Left colon (tissue), 2 donors: ENCODE measurements at regions not wholly inside any gene's neighbourhood (a gene's known extent, or its start where the extent isn't known, plus 50 kb on each side); places are given as distances from the start of the nearest gene placed in this dataset.
A peak's percentile ranks its signal among the peaks of the same experiment; 100 is the strongest.
"Not testable (repeated sequence)": the region's sequence is repeated elsewhere in the genome, so short reads cannot be mapped to it uniquely, and the experiment has no call there.

Experiments used
- ATAC-seq: fragments of 200-7000 bp; cut with Tn5 transposase; one replicate; pipeline ENCODE4 v1.9.1; 2020; ENCODE audit warnings: mild to moderate bottlenecking, moderate library complexity
- DNase-seq, 2 donors: peaks; one replicate each; pipeline ENCODE4 v3.0.0-alpha.2; 2020
- intact Hi-C, 2 donors: fragments of 100-400 bp; cut with DNase I in 1 of 2; cut with micrococcal nuclease in 1 of 2; formaldehyde crosslinking; loops; one replicate each; pipeline versions ENCODE4 v1.11.2 to v1.14.0; 2022; cut with DNase I, micrococcal nuclease
- donor health status: DM: no; HTN: no; CAD: no.
- donor health status: DM: yes; HTN: yes; CAD: no.

- ATAC-seq, intact Hi-C loops: not testable (repeated sequence)
- DNase-seq = peak in 1 of 2 donors; percentile 4
These were observed 57.8 kb upstream of the NBPF8 start for GRCh38 chr1:120357046-120357445.

DNA sequence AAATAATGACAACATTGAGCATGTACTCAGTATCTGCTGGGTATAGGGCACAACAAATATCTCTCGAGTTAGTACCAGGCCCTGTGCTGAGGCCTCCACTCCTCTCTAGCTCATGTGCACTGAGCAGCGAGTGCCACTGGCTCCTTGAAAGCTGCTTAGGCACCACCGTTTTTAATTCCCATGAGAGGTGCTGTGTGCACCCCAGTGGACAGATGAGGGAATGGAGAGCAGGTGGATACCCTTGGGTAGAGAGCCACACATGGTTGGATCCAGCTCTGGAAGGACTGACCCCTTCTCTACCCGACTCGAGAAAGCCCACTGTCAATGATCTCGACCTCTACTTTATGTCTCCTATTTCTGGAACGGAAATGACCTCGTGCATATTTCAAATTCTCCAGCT lies 58.7 kb upstream of the NBPF8 start:
- peak; percentile 15 to 22 for DNase-seq
- ATAC-seq, intact Hi-C loops: not testable (repeated sequence)

DNA sequence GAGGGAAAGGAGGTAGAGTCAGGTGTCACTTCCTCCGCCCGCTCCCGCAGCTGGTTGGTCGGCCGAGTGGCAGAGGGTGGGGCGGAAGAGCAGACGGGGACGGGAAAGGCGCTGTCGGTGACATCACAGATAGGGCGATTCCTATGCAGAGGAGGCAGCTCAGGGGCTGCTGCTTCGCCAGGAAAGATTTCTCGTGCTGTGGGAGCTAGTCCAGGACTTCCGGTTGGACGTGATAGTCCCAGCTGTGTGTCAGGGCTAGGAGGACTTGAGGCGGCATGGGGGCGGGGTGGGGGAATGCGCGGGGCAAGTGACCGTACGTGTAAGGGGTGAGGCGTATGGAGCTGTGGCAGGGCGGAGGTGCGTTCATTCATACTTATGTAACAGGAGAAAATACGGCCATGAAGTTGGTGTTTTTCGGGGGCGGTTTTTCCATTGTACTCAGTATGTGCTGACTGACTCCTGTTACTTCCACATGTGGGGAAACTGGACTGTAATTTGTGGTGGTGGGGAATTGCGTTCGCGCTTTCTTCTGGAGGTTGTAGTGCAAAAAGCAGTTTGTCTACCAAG lies 60.1 kb upstream of the NBPF8 start:
- intact Hi-C loops = not testable (repeated sequence)
- DNase-seq (peak; percentile 25 to 41), ATAC-seq (peak; percentile 43)

DNA sequence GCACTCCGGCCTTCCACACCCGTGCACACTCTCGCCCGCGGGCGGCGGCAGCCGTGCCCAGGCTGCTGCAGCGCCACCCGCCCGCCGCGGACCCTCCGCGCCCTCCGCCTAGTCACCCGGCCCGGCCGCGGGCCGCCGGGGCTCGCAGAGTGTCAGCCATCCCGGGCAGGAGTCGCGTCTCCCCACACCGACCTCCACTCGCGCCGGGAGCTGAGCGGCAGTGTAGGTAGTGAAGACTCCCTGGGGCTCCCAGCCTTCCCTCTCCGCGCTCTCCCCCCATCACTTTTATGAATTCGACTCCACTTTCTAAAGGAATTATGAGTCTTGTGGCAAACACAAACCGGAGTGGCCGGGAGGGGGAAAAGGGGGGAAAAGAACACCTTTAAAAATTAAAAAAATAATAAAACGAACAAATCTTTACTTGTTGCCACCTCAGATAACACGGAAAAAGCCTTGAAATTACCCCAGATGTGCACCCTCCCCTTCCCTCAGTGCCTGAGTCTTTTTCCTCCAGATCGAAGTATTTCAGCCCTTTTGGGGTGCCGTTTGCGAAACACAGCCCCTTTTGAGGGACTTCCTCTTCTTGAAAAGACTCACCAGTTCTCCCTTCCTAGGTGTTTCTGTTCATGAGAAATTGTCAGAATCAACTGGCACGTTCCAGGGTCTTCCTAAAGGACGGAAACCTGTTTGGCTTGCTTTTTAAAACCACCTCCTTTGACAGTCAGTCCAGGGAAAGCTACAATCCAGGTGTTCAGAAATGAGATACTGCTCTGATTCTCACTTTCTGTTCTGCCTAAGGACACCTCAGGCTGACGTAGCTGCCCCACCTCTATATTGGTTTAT lies 72.4 kb upstream of the NBPF8 start:
- ATAC-seq, intact Hi-C loops: not testable (repeated sequence)
- peak; percentile 20 to 22 for DNase-seq

DNA sequence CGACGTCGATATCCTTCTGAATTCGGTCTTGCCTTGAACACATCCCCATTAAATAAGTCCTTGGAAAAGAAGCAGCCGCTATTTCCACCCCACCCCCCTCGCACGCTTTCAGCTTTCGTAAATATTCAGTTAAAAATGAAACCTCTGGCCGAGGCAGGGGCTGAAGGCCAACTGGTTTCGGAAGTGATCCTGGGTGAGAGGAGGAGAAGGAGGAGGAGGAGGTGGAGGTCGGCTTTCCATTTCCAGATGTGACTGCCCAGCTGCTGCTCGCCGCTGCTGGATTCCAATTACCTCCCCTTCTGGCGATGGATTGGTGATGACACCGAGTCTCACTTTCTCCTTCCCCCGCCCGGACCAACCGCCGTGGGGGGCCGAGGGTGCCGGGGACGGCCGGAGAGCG lies 73.1 kb upstream of the NBPF8 start:
- intact Hi-C loops, ATAC-seq: not testable (repeated sequence)
- DNase-seq = peak; percentile 9 to 27

- ATAC-seq, intact Hi-C loops: not testable (repeated sequence)
- DNase-seq = peak; percentile 20 to 28
These were observed 73.7 kb upstream of the NBPF8 start for GRCh38 chr1:120340838-120341751.

DNA sequence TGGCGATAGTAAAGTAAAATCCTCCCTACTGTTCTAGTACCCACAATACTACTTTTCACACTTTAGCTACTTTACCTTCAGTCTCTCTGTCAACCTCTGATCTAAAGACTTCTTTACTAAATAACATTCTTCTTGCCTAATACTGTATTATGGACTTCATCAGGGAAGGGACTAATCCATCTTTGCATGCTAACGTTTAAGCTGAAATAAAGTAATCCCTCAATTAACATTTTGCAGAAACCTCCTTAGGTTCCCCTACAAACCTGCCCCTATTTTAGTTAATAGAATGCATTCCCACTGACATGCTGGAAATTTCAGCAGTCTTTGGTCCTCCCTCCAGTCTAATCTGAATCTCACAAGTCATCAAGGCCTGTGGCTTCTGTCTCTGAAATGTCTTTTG lies 99.1 kb upstream of the NBPF8 start:
- intact Hi-C loops, DNase-seq, ATAC-seq: not testable (repeated sequence)

DNA sequence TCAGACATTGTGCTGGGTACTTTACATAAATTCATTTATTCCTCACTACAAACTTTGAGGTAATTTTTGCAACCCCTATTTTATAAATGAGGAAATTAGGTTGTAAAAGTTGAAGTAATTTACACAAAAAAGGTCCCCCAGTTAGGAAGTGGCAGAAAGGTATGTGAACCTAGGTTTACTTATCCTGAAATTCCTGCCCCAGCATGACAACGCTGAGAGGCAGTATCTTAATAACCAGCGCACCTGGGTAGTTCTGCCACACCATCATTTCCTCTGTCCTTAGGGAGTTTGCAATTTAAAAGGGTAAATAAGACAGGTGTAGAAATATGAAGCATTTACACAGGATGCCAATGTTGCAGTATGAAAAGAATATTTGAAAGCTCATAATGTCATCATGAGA lies 102.9 kb upstream of the NBPF8 start:
- intact Hi-C loops, DNase-seq, ATAC-seq: not testable (repeated sequence)

DNA sequence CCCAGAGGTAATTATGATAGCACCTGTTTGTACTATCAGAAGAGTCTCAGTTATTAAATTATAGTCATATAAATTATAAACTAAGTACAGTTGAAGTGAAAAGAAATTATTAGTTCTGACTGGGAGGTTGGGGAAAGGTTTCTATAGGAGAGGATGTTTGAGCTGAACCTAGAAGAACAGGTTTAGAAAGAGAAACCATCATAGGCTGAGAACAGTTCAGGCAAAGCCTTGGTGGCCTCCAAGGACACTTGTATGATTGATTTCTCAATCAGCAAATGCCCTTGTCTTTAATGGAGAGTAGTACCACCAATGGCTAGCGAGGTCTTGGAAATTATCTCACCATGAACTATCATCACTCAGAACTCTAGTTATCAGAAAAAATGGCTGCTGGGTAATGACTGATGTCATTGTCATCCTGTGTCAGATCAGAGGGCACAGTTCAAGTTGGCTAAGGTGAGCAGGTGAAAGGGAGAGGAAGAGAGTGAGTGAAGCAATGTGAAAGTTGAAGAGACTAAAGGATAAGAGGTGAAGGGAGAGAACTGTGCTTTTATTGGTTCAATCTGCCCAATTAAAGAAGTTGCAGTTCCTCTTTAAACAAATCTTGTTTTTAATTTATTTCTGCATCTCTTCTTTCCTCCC lies 105.8 kb upstream of the NBPF8 start:
- ATAC-seq, intact Hi-C loops, DNase-seq: not testable (repeated sequence)

DNA sequence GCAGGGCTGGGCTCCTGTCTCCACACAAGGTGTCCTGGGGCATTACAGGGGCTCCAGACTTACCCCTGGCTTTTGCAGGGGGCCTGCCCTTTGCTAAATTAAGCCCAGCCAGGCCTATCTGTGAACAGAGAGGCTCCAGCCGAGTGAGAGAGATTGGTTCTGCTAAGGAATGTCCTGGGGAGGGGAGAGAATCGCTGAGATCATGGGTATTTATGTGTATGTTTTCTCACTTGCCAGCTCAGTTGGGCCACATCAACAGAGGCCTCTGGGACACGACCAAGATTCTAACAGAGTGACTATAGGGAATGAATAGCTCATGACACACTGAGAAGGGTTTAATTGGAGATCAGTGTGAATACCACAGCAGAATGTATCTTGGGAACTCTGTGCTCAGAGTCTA lies 109.8 kb upstream of the NBPF8 start:
- DNase-seq, ATAC-seq, intact Hi-C loops: not testable (repeated sequence)

- DNase-seq, ATAC-seq, intact Hi-C loops: not testable (repeated sequence)
These were observed 110.5 kb upstream of the NBPF8 start for GRCh38 chr1:120304341-120304740.

- ATAC-seq, intact Hi-C loops, DNase-seq: not testable (repeated sequence)
These were observed 115.3 kb upstream of the NBPF8 start for GRCh38 chr1:120299433-120300057.

DNA sequence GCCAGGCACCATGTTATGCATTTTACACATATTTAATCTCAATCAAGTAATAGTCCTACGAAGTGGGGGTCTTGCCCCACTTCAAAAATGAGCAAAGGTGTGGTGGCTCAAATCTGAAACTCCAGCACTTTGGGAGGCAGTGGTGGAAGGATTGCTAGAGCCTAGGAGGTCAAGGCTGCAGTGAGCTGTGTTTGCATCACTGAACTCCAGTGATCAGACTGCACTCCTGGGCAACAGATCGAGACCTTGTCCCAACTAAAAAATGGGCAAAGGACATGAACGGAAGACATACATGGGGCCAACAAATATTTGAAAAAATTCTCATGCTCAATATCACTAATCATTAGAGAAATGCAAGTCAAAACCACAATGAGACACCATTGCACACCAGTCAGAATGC lies 116.3 kb upstream of the NBPF8 start:
- DNase-seq, ATAC-seq, intact Hi-C loops: not testable (repeated sequence)

DNA sequence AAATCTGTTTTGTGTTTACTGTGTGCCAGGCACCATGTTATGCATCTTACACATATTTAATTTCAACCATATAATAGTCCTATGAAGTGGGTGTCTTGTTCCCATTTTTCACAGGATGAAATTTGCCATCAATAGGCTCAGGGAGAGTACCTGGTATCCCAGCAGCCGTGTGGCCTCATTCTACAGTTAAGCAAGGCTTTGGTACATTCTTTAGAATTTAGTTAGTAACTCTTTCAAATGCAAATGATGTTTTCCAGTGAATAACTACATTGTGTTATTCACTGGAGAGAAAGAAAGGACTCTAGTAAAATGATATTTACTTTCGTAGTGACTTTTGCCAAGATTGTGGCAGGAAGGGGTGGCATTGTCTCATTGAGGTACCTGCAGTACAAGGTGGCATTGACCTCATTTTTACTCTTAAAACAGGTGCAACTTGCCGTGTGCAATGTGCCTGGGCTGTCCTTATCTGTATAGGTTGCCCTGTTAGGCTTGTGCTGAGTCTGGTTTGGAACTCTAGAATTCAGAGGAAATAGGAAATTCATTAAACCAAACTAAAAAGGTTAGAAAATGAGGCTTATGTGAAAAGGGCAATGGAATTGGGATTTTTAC lies 117.4 kb upstream of the NBPF8 start:
- ATAC-seq, intact Hi-C loops, DNase-seq: not testable (repeated sequence)

- ATAC-seq, DNase-seq, intact Hi-C loops: not testable (repeated sequence)
These were observed 113.8 kb upstream of the SEC22B start for GRCh38 chr1:120290105-120290504.

GRCh38 chr1:120289601-120290074 lies 113.3 kb upstream of the SEC22B start:
- ATAC-seq, intact Hi-C loops, DNase-seq: not testable (repeated sequence)

DNA sequence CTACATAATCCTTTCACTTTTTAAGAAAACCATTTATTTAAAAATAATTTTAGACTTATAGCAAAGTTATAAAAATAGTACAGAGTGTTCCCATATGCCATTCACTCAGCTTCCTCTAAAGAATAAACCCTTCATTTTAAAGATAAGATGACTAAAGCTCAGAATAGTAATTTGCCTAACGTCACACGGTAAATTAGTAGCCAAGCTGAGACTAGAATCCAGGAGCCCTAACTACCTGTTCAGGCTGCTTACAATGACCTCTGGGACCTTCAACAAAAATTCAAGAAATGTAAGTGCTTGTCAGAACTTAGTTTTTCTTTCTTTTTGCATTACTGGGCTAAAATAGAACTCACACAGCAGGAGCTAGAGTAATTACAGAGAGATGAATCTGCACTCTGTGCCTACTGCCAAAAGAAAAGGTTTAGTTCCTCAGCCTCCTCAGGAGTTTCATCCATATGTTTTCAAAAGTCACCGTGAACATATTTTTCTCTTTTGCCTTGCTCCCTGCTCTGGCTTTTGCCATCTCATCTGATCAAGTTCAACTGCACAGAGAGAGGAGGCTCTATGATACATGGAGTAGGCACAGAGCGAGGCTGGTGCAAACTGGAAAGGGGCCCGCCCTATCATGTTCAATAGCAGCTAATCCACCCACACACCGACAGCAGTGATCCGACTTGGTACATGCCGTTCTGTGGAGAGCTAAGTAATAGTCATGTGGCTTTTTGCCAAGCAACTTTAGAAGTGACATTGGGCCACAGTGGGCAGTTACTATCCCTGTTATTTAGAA lies 112.7 kb upstream of the SEC22B start:
- intact Hi-C loops, DNase-seq: not testable (repeated sequence)
- ATAC-seq = peak; percentile 88
